Stimulated activated naive CD4-positive, alpha-beta T cell treated with Interleukin-2 at 50 U/mL for 16 hours (primary cell): ENCODE measurements at regions not wholly inside any gene's neighbourhood (a gene's known extent, or its start where the extent isn't known, plus 50 kb on each side); places are given as distances from the start of the nearest gene placed in this dataset.
"Not testable (repeated sequence)": the region's sequence is repeated elsewhere in the genome, so short reads cannot be mapped to it uniquely, and the experiment has no call there.

Source experiments
- DNase-seq: peaks from one replicate; lab custom pipeline; 2025; lab: John Stamatoyannopoulos, UW

- not testable (repeated sequence) for DNase-seq
Observed at GRCh38 chr16:29160171-29160570, 175.3 kb downstream of the LAT start.

GRCh38 chr16:29159603-29160002, 174.8 kb downstream of the LAT start:
- DNase-seq: not testable (repeated sequence)

- no peak for DNase-seq
Observed at GRCh38 chr16:29158785-29159184, 173.9 kb downstream of the LAT start.

GRCh38 chr16:29158031-29158784, 173.4 kb downstream of the LAT start:
- DNase-seq: not testable (repeated sequence)

GRCh38 chr16:29157051-29157923, 172.4 kb downstream of the LAT start:
- not testable (repeated sequence) for DNase-seq

GRCh38 chr16:29156511-29156910, 171.7 kb downstream of the LAT start:
- DNase-seq: no peak

- DNase-seq: not testable (repeated sequence)
Observed at GRCh38 chr16:29155866-29156200, 171.0 kb downstream of the LAT start.

GRCh38 chr16:29155131-29155865, 170.4 kb downstream of the LAT start:
- DNase-seq: not testable (repeated sequence)

GRCh38 chr16:29154676-29155121, 169.8 kb downstream of the LAT start:
- no peak for DNase-seq

GRCh38 chr16:29154088-29154487, 169.2 kb downstream of the LAT start:
- no peak for DNase-seq

- DNase-seq: not testable (repeated sequence)
Observed at GRCh38 chr16:29153307-29153706, 168.5 kb downstream of the LAT start.

- DNase-seq: not testable (repeated sequence)
Observed at GRCh38 chr16:29152544-29153031, 167.7 kb downstream of the LAT start.

GRCh38 chr16:29151317-29151716, 166.5 kb downstream of the LAT start:
- DNase-seq: no peak

- DNase-seq: not testable (repeated sequence)
Observed at GRCh38 chr16:29149912-29150311, 165.1 kb downstream of the LAT start.

- DNase-seq: peak; percentile 46
Observed at GRCh38 chr16:29148867-29149272, 164.0 kb downstream of the LAT start.

- peak; percentile 15 for DNase-seq
Observed at GRCh38 chr16:29148131-29148691, 163.4 kb downstream of the LAT start.

- not testable (repeated sequence) for DNase-seq
Observed at GRCh38 chr16:29147710-29148109, 162.9 kb downstream of the LAT start.

GRCh38 chr16:29146808-29147643, 162.2 kb downstream of the LAT start:
- DNase-seq: not testable (repeated sequence)

- DNase-seq: no peak
Observed at GRCh38 chr16:29146266-29146665, 161.4 kb downstream of the LAT start.

- not testable (repeated sequence) for DNase-seq
Observed at GRCh38 chr16:29145486-29146225, 160.8 kb downstream of the LAT start.
